ENCODE measurements at regions not wholly inside any gene's neighbourhood (a gene's known extent, or its start where the extent isn't known, plus 50 kb on each side); places are given as distances from the start of the nearest gene placed in this dataset.

- TF ChIP-seq, protein P1, sequence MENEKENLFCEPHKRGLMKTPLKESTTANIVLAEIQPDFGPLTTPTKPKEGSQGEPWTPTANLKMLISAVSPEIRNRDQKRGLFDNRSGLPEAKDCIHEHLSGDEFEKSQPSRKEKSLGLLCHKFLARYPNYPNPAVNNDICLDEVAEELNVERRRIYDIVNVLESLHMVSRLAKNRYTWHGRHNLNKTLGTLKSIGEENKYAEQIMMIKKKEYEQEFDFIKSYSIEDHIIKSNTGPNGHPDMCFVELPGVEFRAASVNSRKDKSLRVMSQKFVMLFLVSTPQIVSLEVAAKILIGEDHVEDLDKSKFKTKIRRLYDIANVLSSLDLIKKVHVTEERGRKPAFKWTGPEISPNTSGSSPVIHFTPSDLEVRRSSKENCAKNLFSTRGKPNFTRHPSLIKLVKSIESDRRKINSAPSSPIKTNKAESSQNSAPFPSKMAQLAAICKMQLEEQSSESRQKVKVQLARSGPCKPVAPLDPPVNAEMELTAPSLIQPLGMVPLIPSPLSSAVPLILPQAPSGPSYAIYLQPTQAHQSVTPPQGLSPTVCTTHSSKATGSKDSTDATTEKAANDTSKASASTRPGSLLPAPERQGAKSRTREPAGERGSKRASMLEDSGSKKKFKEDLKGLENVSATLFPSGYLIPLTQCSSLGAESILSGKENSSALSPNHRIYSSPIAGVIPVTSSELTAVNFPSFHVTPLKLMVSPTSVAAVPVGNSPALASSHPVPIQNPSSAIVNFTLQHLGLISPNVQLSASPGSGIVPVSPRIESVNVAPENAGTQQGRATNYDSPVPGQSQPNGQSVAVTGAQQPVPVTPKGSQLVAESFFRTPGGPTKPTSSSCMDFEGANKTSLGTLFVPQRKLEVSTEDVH (IDR thresholded peaks at IDR 0.05; ENCODE audit: low read depth, partially characterized antibody) = no peak
- TF ChIP-seq NFXL1 (IDR thresholded peaks at IDR 0.05; ENCODE audit: borderline replicate concordance) (no peak), POLR2AphosphoS2 (IDR thresholded peaks at IDR 0.05; ENCODE audit: low read depth, low read length) (no peak), BRCA1 (IDR thresholded peaks at IDR 0.05; ENCODE audit: low read depth, low read length) (no peak), BCL11A (IDR thresholded peaks at IDR 0.05; ENCODE audit: low read depth, low read length) (no peak), MYC (IDR thresholded peaks at IDR 0.05; ENCODE audit: insufficient read depth, insufficient read length, insufficient replicate concordance, low read length, severe bottlenecking) (no peak)
These were observed 386.5 kb upstream of the ID4 start (continued) for GRCh38 chr6:19450651-19451050.

GRCh38 chr6:19452495-19452894, 384.7 kb upstream of the ID4 start:
- ChIA-PET POLR2A (no interaction called here), CTCF (interaction anchor here (0.7 kb wide), 1 partner anchor 403 kb away, joined by 3 read pairs; no protein-coding TSS in a partner anchor), RAD21 (ENCODE audit: unreplicated experiment) (no interaction called here), SMC1A (ENCODE audit: uncharacterized antibody, unreplicated experiment) (interaction anchor here (0.6 kb wide), 1 partner anchor 34 kb away, joined by 3 read pairs; no protein-coding TSS in a partner anchor)
- H3K79me2 ChIP-seq (ENCODE audit: control insufficient read depth, insufficient read depth, low read length) = no peaks in the 10 kb centered on the region
- H3K4me3 ChIP-seq = no peak overlapping the region
- 27% methylated on average over 1 of the region's 1 CpG for WGBS (ENCODE audit: insufficient coverage, insufficient replicate concordance, low lambda C conversion rate, missing lambda C conversion rate)
- no peak for FAIRE-seq
- in situ Hi-C loops (cut with MboI) = no loop called here
- no peaks in the 10 kb centered on the region for H4K20me1 ChIP-seq (ENCODE audit: control insufficient read depth, insufficient read depth)
- H3K9me3 ChIP-seq (replicated peaks; ENCODE audit: control insufficient read depth, insufficient read depth, low read length) = no peaks in the 10 kb centered on the region
- no peak for TF ChIP-seq BCL11A (IDR thresholded peaks at IDR 0.05; ENCODE audit: low read depth, low read length)
- TF ChIP-seq NBN (IDR thresholded peaks at IDR 0.05) = no peak
- no peak for TF ChIP-seq RELA (IDR thresholded peaks at IDR 0.05; ENCODE audit: borderline replicate concordance, partially characterized antibody)
- no peak for TF ChIP-seq GABPA (IDR thresholded peaks at IDR 0.05; ENCODE audit: low read depth)
- TF ChIP-seq TCF12 (IDR thresholded peaks at IDR 0.05; ENCODE audit: low read depth, low read length) = no peak
- TF ChIP-seq KAT2A (conservative IDR thresholded peaks at IDR 0.05; ENCODE audit: control insufficient read depth, low read depth, low read length) = no peak
- no peak for TF ChIP-seq ZNF207 (IDR thresholded peaks at IDR 0.05; ENCODE audit: borderline replicate concordance)
- no peak for TF ChIP-seq IRF3 (IDR thresholded peaks at IDR 0.05)
- no peak for TF ChIP-seq CEBPB (IDR thresholded peaks at IDR 0.05; ENCODE audit: borderline replicate concordance in 1 of 2, low read depth in 2 of 2, low read length in 2 of 2)
- no peak for TF ChIP-seq ZNF274 (IDR thresholded peaks at IDR 0.05; ENCODE audit: insufficient read depth, insufficient read length)
- TF ChIP-seq, protein P2, sequence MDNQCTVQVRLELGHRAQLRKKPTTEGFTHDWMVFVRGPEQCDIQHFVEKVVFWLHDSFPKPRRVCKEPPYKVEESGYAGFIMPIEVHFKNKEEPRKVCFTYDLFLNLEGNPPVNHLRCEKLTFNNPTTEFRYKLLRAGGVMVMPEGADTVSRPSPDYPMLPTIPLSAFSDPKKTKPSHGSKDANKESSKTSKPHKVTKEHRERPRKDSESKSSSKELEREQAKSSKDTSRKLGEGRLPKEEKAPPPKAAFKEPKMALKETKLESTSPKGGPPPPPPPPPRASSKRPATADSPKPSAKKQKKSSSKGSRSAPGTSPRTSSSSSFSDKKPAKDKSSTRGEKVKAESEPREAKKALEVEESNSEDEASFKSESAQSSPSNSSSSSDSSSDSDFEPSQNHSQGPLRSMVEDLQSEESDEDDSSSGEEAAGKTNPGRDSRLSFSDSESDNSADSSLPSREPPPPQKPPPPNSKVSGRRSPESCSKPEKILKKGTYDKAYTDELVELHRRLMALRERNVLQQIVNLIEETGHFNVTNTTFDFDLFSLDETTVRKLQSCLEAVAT (IDR thresholded peaks at IDR 0.05) = no peak
- TF ChIP-seq JUNB (IDR thresholded peaks at IDR 0.05) = no peak
- no peak for TF ChIP-seq SIX5 (IDR thresholded peaks at IDR 0.05; ENCODE audit: low read depth, low read length, severe bottlenecking)
- TF ChIP-seq NFYB (IDR thresholded peaks at IDR 0.05; ENCODE audit: insufficient read depth, low read depth, low read length) = no peak
- no peak for TF ChIP-seq ATF7 (IDR thresholded peaks at IDR 0.05; ENCODE audit: low read depth)
- no peaks in the 10 kb centered on the region for H3K4me1 ChIP-seq (ENCODE audit: control insufficient read depth, insufficient read depth, low read length)
- H3K36me3 ChIP-seq (ENCODE audit: control insufficient read depth in 2 of 2, insufficient read depth in 2 of 2, low read length in 1 of 2) = no peaks in the 10 kb centered on the region
- no peak overlapping the region for H3K4me2 ChIP-seq (ENCODE audit: control insufficient read depth, insufficient read depth)
- H3K27ac ChIP-seq (ENCODE audit: control insufficient read depth, insufficient read depth) = no peak overlapping the region
- BruUV-seq (replicated peaks) = no TSS peak
- no peak for ATAC-seq
- no peak overlapping the region for H3K9ac ChIP-seq (ENCODE audit: control insufficient read depth, insufficient read depth, low read length)
- intact Hi-C loops (cut with micrococcal nuclease; ENCODE audit: unreplicated experiment) = no loop called here
- H3K27me3 ChIP-seq (replicated peaks in 1 of 2; ENCODE audit: control insufficient read depth in 2 of 2, insufficient read depth in 2 of 2, low read length in 1 of 2) = no peaks in the 10 kb centered on the region
- DNase-seq (ENCODE audit: low read depth, low spot score) = no peak
- no peak overlapping the region for H2AFZ ChIP-seq (ENCODE audit: control insufficient read depth, low read depth, low read length)

Data from GM12878 (cell line).